ENCODE measurements at regions not wholly inside any gene's neighbourhood (a gene's known extent, or its start where the extent isn't known, plus 50 kb on each side); places are given as distances from the start of the nearest gene placed in this dataset.
"Not testable (repeated sequence)": the region's sequence is repeated elsewhere in the genome, so short reads cannot be mapped to it uniquely, and the experiment has no call there.

DNA sequence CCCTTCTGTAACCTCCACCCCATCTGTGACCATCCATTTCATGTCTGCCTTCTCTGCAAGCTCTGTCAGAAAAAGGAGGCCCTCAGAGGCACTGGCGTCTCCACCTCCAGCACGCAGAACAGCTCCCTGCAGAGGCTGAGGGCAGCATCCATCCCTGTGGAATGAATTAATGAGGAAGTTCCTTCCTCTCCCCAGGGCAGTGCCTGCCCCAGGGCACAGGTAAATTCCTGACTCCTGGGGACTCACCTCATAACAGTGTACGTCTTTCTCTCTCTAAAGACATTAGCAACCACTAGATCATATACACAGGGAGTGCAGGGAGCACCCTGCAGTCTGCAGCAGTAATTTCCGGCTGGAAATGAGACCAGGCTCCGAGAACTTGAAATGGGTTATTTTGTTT is 155.0 kb upstream of the TMEM132C start:
- no peak overlapping the region for H3K27ac ChIP-seq
- TF ChIP-seq ZFX (IDR thresholded peaks at IDR 0.05) (no peak), CTCF (conservative IDR thresholded peaks at IDR 0.05) (no peak)

GRCh38 chr12:128113250-128113649 is 153.7 kb upstream of the TMEM132C start:
- H3K27ac ChIP-seq: not testable (repeated sequence)

DNA sequence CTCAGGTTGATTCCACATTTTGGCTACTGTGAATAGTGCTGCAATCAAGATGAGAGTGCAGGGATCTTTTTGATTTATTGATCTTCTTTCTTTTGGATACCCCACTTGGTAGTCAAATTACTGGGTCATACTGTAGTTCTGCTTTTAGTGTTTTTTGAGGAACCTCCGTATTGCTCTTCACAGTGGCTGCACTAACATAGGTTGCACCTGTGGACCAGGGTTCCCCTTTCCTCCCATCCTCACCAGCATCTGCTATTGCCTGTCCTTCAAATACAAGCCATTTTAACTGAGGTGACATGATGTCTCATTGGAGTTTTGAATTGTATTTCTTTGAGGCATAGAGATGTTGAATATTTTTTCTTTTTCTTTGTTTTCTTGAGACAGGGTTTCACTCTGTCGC is 152.5 kb upstream of the TMEM132C start:
- no peak overlapping the region for H3K27ac ChIP-seq
- no peak for TF ChIP-seq ZFX (IDR thresholded peaks at IDR 0.05)
- TF ChIP-seq CTCF (conservative IDR thresholded peaks at IDR 0.05): no peak

DNA sequence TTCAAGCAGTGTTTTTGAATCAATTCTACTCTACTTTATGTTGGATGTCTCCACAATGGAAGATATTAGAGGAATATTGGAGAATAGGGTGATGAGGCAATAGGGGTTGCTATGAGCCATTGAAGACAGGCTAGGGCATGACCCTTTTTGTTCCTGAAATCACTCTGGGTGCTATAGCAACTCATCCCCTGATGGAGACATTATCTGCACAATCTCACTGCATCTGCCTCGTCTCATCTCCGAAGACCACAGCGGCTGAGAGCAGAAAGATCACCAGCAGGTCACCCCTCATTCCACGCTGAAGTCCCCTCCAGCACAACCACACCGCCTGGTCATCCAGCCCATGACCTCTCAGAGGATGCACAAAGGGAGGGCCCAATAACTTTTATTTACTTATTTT is 150.4 kb upstream of the TMEM132C start:
- TF ChIP-seq ZFX (IDR thresholded peaks at IDR 0.05): no peak
- TF ChIP-seq CTCF (conservative IDR thresholded peaks at IDR 0.05): no peak
- no peak overlapping the region for H3K27ac ChIP-seq

GRCh38 chr12:128120035-128120434 is 146.9 kb upstream of the TMEM132C start:
- H3K27ac ChIP-seq: no peak overlapping the region
- TF ChIP-seq CTCF (conservative IDR thresholded peaks at IDR 0.05) (no peak), ZFX (IDR thresholded peaks at IDR 0.05) (no peak)

DNA sequence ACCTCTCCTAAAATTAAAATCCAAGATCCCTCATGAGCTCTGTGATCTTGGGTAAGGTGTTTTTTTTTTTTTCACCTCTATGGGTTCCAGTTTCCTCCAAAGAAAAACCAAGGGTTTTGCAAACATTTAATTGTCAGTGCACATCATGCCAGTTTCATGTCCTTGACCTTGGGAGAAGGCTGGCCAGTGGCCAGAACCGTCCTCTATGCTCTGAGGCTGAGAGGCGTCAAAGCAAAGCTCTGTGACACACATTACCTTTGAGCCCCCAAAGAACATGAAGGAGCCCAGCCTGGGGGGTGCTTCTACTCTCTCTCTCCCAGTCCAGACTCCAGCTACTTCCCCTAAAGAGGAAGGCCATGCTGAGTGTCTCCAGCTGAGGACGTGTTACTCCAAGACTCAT is 145.5 kb upstream of the TMEM132C start:
- H3K27ac ChIP-seq: no peak overlapping the region
- TF ChIP-seq ZFX (IDR thresholded peaks at IDR 0.05) (no peak), CTCF (conservative IDR thresholded peaks at IDR 0.05) (no peak)

DNA sequence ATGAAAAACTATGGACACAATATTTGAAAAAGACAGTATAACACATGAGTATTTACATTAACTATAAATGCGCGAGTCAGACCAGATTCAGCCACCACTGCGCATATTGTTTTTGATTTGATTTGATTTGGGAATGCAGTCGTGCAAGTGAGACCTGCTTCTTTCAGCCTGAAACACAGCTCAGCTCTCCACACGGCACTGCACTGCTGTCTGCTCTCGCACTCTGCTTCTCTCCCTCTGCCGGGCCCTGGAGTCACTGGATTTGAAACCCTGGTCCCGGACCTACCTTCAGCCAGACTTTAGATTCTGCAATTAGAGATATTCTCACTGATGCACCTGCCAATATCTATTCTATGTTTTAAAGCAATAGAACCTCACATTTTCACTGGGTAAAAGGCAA is 143.9 kb upstream of the TMEM132C start:
- TF ChIP-seq CTCF (conservative IDR thresholded peaks at IDR 0.05) (no peak), ZFX (IDR thresholded peaks at IDR 0.05) (no peak)
- H3K27ac ChIP-seq: no peak overlapping the region

- no peak for TF ChIP-seq CTCF (conservative IDR thresholded peaks at IDR 0.05)
- TF ChIP-seq ZFX (IDR thresholded peaks at IDR 0.05): no peak
- no peak overlapping the region for H3K27ac ChIP-seq
These were observed 135.0 kb upstream of the TMEM132C start for GRCh38 chr12:128131955-128132354.
